GM12878 (cell line): ENCODE measurements at regions not wholly inside any gene's neighbourhood (a gene's known extent, or its start where the extent isn't known, plus 50 kb on each side); places are given as distances from the start of the nearest gene placed in this dataset.
A peak's percentile ranks its signal among the peaks of the same experiment; 100 is the strongest.

Experiments used
- ASH2L ChIP-seq: fragments of 300-600, 200-600 bp; sonication (generic); IDR thresholded peaks from 2 replicates; pipeline ENCODE4 v1.6.1; 2017; ENCODE audit warnings: low read depth, mild to moderate bottlenecking, borderline replicate concordance
- CBX3 ChIP-seq: fragments of 200-600 bp; sonication (generic); IDR thresholded peaks from 2 replicates; pipeline ENCODE4 v1.6.1; 2016; ENCODE audit warnings: low read depth, borderline replicate concordance
- CBX5 ChIP-seq: sonication (generic); IDR thresholded peaks from 2 replicates; pipeline ENCODE4 v1.6.1; 2016; ENCODE audit warnings: low read depth, moderate library complexity, mild to moderate bottlenecking, inconsistent platforms
- CEBPB ChIP-seq, 2 experiments: fragments of 150-350 bp in 1 of 2; IDR thresholded peaks; 2 replicates each; pipeline ENCODE4 v1.6.1; 2012 to 2014; ENCODE audit warnings: low read depth in 2 of 2, low read length in 2 of 2, borderline replicate concordance in 1 of 2, inconsistent platforms in 1 of 2
- EP300 ChIP-seq, 2 experiments: fragments of 150-350 bp in 1 of 2; IDR thresholded peaks; 2 replicates each; pipeline ENCODE4 v1.6.1; 2011 to 2012; ENCODE audit warnings: low read depth in 2 of 2, low read length in 2 of 2, borderline replicate concordance in 1 of 2, improper control_type of control experiment in 1 of 2, inconsistent platforms in 1 of 2; ENCODE audit not compliant: control insufficient read depth in 1 of 2
- HSF1 ChIP-seq: fragments of 150-350 bp; IDR thresholded peaks from 2 replicates; pipeline ENCODE4 v1.6.1; 2014; ENCODE audit warnings: mild to moderate bottlenecking, low read depth, low read length
- IKZF1 ChIP-seq: fragments of 450-650 bp; conservative IDR thresholded peaks from 2 replicates; pipeline ENCODE4 v1.6.1; 2017; ENCODE audit warnings: antibody characterized with exemption, mild to moderate bottlenecking
- IRF5 ChIP-seq: fragments of 450-650 bp; IDR thresholded peaks from 2 replicates; pipeline ENCODE4 v1.6.1; 2017; ENCODE audit warnings: borderline replicate concordance
- KLF5 ChIP-seq: fragments of 450-650 bp; IDR thresholded peaks from 2 replicates; pipeline ENCODE4 v1.6.1; 2014; ENCODE audit warnings: mild to moderate bottlenecking; ENCODE audit not compliant: partially characterized antibody
- LARP7 ChIP-seq: fragments of 450-650 bp; IDR thresholded peaks from 2 replicates; pipeline ENCODE4 v1.6.1; 2017; ENCODE audit warnings: mild to moderate bottlenecking
- MXI1 ChIP-seq: fragments of 150-350 bp; IDR thresholded peaks from 2 replicates; pipeline ENCODE4 v1.6.1; 2011; ENCODE audit warnings: low read depth, mild to moderate bottlenecking, inconsistent platforms, low read length, improper control_type of control experiment
- NR2C2 ChIP-seq: IDR thresholded peaks from 2 replicates; pipeline ENCODE4 v1.6.1; 2011; ENCODE audit warnings: borderline replicate concordance, low read depth; ENCODE audit not compliant: control insufficient read depth, insufficient read length
- PAX8 ChIP-seq: fragments of 450-650 bp; IDR thresholded peaks from 2 replicates; pipeline ENCODE4 v1.6.1; 2017; ENCODE audit warnings: mild to moderate bottlenecking, moderate library complexity
- PBX3 ChIP-seq: IDR thresholded peaks from 2 replicates; pipeline ENCODE4 v1.6.1; 2011; ENCODE audit warnings: mild to moderate bottlenecking, low read depth, low read length, moderate library complexity; ENCODE audit not compliant: insufficient replicate concordance
- POLR2AphosphoS2 ChIP-seq: IDR thresholded peaks from 2 replicates; pipeline ENCODE4 v1.6.1; 2011; ENCODE audit warnings: low read depth, mild to moderate bottlenecking, low read length, improper control_type of control experiment, moderate library complexity
- RAD51 ChIP-seq: fragments of 450-650 bp; IDR thresholded peaks from 2 replicates; pipeline ENCODE4 v1.6.1; 2016; ENCODE audit warnings: moderate library complexity, mild to moderate bottlenecking, inconsistent platforms
- SREBF2 ChIP-seq: IDR thresholded peaks from 2 replicates; pipeline ENCODE4 v1.6.1; 2012; ENCODE audit warnings: mild to moderate bottlenecking, low read length
- STAT1 ChIP-seq: fragments of 450-650 bp; conservative IDR thresholded peaks from 2 replicates; pipeline ENCODE4 v1.6.1; 2014; ENCODE audit warnings: antibody characterized with exemption, mild to moderate bottlenecking
- STAT3 ChIP-seq: IDR thresholded peaks from 2 replicates; pipeline ENCODE4 v1.6.1; 2011; ENCODE audit warnings: low read depth, low read length, improper control_type of control experiment
- SUZ12 ChIP-seq: fragments of 200-600 bp; sonication (generic); IDR thresholded peaks from one replicate; pipeline ENCODE4 v1.6.1; 2018; ENCODE audit warnings: antibody characterized with exemption, mild to moderate bottlenecking; ENCODE audit not compliant: unreplicated experiment
- TARDBP ChIP-seq: IDR thresholded peaks from 2 replicates; pipeline ENCODE4 v1.6.1; 2016; ENCODE audit warnings: borderline replicate concordance
- TCF12 ChIP-seq: IDR thresholded peaks from 2 replicates; pipeline ENCODE4 v1.6.1; 2011; ENCODE audit warnings: low read depth, mild to moderate bottlenecking, low read length
- USF1 ChIP-seq: IDR thresholded peaks from 2 replicates; pipeline ENCODE4 v1.6.1; 2011; ENCODE audit warnings: borderline replicate concordance, low read depth, mild to moderate bottlenecking, moderate library complexity, mixed read lengths, low read length; ENCODE audit not compliant: insufficient read depth; ENCODE audit errors: extremely low read length
- WRNIP1 ChIP-seq: IDR thresholded peaks from 2 replicates; pipeline ENCODE4 v1.6.1; 2011; ENCODE audit warnings: low read depth, low read length, improper control_type of control experiment, borderline replicate concordance
- ZBED1 ChIP-seq: IDR thresholded peaks from 2 replicates; pipeline ENCODE4 v1.6.1; 2016; ENCODE audit warnings: borderline replicate concordance
- ZNF274 ChIP-seq: IDR thresholded peaks from one replicate; pipeline ENCODE4 v1.8.0; 2011; ENCODE audit not compliant: insufficient read length, insufficient read depth
- ZNF384 ChIP-seq: IDR thresholded peaks from 2 replicates; pipeline ENCODE4 v1.6.1; 2012; ENCODE audit warnings: low read depth, mild to moderate bottlenecking, low read length, improper control_type of control experiment, borderline replicate concordance
- ZNF622 ChIP-seq: fragments of 450-650 bp; IDR thresholded peaks from 2 replicates; pipeline ENCODE4 v1.6.1; 2017; ENCODE audit warnings: mild to moderate bottlenecking, inconsistent platforms
- ZZZ3 ChIP-seq: IDR thresholded peaks from 2 replicates; pipeline ENCODE4 v1.6.1; 2011; ENCODE audit warnings: low read depth; ENCODE audit not compliant: control insufficient read depth, insufficient read length

DNA sequence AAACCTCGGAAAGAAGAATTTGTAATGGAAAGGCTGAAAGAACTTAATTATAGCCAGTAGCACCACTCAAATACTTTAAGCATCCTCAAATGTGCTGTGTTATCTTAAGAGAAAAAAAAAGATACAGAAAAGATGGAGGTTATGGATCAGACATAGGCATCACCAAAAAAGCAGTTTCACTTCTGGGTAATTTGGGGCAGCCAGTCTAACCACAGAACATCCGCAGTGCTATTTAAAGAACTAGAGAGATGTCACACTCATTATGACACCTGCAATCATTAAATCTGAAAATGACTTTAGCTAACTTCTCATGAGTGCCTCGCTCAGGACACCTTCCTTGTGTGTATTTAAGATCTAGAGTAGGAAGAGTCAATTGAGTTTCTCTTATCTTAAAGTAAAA is 211.8 kb downstream of the RBM26 start (continued):
- TF ChIP-seq ASH2L = no peak
- TF ChIP-seq ZBED1 = peak; percentile 90; the same call in 1 of the 2 replicates
- TF ChIP-seq WRNIP1 = no peak
- no peak for TF ChIP-seq SUZ12
- no peak for TF ChIP-seq TARDBP
- TF ChIP-seq IRF5 = no peak
- no peak for TF ChIP-seq PBX3
- TF ChIP-seq CBX5 = peak; percentile 94
- TF ChIP-seq PAX8 = no peak
- TF ChIP-seq HSF1 = no peak
- no peak for TF ChIP-seq CBX3
- TF ChIP-seq TCF12 = peak; percentile 62; the same call in 1 of the 2 replicates
- TF ChIP-seq LARP7 = no peak
- peak; percentile 87 for TF ChIP-seq IKZF1
- peak in 1 of 2 experiments; percentile 95; a peak in 1 of 4 replicates for TF ChIP-seq CEBPB (IDR thresholded peaks at IDR 0.05; ENCODE audit: borderline replicate concordance in 1 of 2, low read depth in 2 of 2, low read length in 2 of 2)
- no peak for TF ChIP-seq POLR2AphosphoS2
- no peak for TF ChIP-seq ZNF622
- no peak for TF ChIP-seq NR2C2
- TF ChIP-seq USF1 = no peak
- TF ChIP-seq STAT1 = no peak
- peak; percentile 88; the same call in 1 of the 2 replicates for TF ChIP-seq STAT3
- no peak for TF ChIP-seq ZNF274
- no peak for TF ChIP-seq KLF5
- 0 out of 2 replicates have a peak, but pooled peaks have one; percentile 20 for TF ChIP-seq MXI1
- no peak for TF ChIP-seq ZZZ3
- no peak for TF ChIP-seq RAD51
- TF ChIP-seq ZNF384 = peak; percentile 92
- no peak for TF ChIP-seq SREBF2
- peak; percentile 89 to 95 for TF ChIP-seq EP300 (IDR thresholded peaks at IDR 0.05; ENCODE audit: borderline replicate concordance in 1 of 2, control insufficient read depth in 1 of 2, low read depth in 2 of 2, low read length in 2 of 2)
